HG02571 (cell line): ENCODE measurements at regions not wholly inside any gene's neighbourhood (a gene's known extent, or its start where the extent isn't known, plus 50 kb on each side); places are given as distances from the start of the nearest gene placed in this dataset.

Experiments
- ATAC-seq: cut with Tn5 transposase; IDR thresholded peaks from one replicate; pipeline ENCODE4 v1.9.1; 2021; ENCODE audit warnings: mild to moderate bottlenecking, moderate library complexity; ENCODE audit not compliant: unreplicated experiment

GRCh38 chr2:45275242-45275805 lies 266.1 kb upstream of the SIX2 start:
- no peak for ATAC-seq

- ATAC-seq, result no peak
Observed at GRCh38 chr2:45274250-45274926, 265.1 kb upstream of the SIX2 start.

DNA sequence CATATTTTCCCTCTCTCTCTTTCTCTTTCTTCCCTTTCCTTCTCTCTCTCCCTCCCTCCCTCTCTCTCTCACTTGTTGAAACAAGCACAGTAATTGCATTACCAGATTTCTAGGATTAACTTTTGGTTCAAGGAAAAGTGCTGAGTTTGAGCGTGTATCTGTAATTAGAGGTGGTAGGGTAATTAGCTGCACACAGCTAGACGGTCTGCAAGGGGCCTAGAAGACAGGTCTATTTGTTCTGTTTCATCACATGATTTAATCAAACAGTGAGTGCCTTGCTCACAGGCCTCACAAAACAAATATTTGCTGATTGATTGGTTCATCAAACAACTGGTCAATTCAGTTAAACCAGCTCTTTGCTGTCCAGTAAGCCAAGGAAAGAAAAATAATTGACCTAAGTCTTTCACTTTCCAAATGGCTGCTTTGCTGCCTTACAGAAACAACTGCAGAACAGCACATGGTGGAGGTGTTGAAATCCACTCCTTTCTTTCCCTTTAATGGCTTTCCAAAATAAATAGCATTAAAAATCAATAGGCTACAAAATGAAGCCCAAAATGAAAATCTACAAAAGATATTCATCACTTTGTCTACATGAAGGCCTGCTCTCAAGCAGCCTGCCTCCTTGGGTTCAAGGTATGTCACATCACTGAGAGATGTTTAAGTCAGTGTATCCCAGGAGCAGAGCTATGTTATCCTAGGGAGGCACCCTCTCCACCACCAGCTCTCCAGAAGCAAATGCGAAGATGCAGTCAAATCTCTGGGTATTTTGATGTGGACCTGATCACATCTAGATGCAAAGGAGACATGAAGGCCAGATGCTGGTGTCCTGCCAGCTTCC lies 264.4 kb upstream of the SIX2 start:
- no peak for ATAC-seq

- ATAC-seq, result no peak
Observed at GRCh38 chr2:45272549-45273265, 263.5 kb upstream of the SIX2 start.

DNA sequence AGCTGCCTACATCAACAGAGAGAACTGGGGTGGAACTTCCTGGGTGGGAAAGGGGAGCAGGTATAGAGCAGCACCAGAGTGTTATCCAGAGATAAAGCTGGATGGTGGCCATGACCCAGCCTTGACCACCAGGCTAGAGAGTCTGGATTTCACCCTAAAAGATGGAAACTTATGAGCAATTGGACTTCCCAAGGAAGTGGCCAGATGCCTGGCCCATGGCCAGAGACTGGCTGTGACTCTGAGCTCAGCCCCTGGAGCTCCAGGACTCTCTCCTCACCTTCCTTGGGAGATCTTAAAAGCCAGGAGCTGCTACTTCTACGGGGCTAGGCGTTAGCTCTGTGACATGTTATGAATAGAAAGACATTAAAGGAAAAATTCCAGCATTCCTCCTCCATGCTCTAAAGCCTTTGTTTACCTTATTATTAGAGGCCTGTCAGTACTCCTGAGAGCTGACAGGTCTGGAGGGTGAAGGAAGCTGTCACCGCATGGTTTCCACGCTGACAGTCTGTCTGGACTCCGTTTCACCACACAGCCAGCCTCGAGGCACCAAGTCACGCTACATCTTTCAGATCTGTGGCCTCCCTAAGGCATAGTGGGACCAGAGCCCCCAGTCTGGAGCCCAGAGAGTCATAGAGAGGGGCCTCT lies 260.0 kb upstream of the SIX2 start:
- no peak for ATAC-seq

- no peak for ATAC-seq
Observed at GRCh38 chr2:45268631-45269030, 259.4 kb upstream of the SIX2 start.

DNA sequence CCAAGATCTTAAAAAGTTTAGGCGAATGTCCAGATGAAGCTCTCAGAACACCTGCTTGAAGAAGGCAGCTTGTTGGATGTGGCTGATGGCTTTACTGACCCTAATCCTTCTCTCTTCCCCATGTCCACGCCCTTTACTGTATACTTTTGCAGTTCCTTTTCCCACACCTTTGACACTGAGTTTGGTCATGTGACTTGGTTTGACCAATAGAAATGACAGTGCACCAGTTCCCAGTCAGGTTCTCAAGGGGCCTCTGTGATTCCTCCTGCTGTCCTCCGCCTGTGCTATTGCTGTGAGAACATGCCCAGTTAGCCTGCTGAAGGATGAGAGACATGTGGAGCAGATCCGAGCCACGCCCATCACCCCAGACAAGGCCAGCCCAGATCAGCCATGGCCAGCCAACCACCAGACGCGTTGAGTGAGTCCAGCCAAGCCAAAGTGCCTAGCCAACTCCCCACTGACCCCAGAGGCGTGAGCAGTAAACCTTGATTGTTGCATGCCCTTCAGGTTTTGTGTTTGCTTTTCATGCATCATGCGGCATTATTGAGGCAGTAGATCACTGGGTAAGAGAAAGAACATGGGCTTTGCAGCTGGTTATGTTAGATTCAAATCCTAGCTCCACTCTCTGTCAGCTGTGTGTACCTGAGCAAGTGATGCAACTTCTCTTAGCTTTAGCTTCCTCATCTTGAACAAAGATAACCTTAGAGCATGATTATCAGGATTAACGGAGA lies 258.0 kb upstream of the SIX2 start:
- ATAC-seq, result no peak

- ATAC-seq, result no peak
Observed at GRCh38 chr2:45265336-45265735, 256.1 kb upstream of the SIX2 start.

GRCh38 chr2:45264227-45265225 lies 255.3 kb upstream of the SIX2 start:
- ATAC-seq, result no peak

GRCh38 chr2:45263147-45263546 lies 253.9 kb upstream of the SIX2 start:
- no peak for ATAC-seq

DNA sequence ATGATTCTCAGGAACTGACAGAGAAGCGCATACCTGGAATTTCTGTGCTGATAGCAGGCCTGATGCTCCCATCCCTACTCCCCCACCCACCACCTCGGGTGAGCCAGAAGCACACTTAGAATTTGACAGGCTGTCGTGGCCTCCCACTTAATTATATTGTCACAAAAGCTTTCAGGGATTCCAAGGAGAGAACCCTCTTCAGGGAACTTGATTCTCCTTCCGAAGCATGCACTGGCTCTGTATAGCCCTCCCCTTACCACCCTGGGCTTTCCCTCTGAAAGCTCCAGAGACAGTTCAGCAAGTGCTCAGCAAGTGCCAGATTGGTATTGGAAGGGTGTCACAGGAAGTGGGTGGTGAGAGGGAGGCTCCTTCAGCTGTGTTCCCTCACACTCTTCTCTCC lies 252.5 kb upstream of the SIX2 start:
- no peak for ATAC-seq

DNA sequence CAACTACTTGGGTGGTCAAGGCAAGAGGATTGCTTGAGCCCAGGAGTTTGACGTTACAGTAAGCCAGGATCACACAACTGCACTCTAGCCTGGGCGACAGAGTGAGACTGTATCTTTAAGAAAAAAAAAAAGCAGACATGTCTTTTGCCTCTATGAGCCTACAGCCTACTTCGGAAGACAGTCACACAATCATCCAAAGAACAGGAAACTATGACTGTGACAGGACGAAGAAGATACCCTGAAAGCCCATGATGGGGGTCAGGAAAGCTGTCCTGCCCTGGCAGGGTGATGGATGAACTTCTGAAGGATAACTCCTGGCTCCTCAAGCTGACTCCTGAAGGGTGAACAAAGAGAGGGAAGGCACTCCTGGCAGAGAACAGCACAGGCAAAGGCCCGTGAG lies 251.7 kb upstream of the SIX2 start:
- ATAC-seq, result no peak

DNA sequence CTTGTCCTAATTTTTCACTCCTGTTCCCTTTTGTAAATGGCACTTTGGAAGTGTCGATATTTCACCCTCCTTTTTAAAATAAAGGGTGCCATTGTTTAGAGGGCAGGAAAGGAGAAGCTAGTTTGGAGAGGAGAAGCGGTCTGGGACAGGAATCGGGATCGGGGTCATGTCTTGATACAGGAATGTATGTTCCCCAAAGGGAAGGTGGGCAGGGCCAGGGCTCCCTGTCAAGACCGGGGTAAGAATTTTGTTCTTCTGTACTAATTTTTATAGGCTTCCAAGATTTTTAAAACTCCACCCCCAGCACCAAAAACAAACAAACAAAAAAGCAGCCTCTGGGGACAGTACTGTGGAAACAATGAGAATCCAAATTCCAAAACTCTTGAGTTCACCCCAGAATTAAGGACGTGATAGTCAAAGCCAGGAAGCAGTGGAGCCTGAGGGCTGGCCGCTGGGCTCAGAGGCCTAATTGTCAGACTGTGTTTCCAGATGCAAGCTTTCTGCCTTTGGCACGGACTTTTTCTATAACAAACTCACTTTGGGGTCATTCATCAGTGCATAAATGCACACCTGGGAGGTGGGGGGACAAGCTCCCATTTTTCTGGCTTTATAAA lies 250.4 kb upstream of the SIX2 start:
- no peak for ATAC-seq

- no peak for ATAC-seq
Observed at GRCh38 chr2:45259138-45259537, 249.9 kb upstream of the SIX2 start.

DNA sequence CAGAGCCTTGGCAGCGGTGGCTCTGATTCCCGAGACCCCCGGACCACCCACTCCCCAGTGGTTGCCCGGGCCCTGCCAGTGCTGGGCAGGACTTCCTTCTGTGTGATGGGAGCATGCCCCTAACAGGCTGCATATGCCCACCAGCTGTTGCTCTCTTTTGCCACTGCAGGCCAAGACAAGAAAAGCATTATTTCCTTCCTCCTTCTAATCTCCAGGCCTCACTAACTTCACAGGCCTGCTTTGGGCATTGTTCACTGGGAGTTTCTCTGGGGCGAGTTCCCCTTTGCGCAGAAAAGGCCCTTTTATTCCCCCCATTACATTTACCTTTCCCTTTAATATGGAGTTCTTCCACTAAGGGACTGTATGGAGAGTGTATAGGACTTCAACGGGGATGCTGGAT lies 249.1 kb upstream of the SIX2 start:
- no peak for ATAC-seq

- no peak for ATAC-seq
Observed at GRCh38 chr2:45257820-45258219, 248.6 kb upstream of the SIX2 start.

- ATAC-seq, result no peak
Observed at GRCh38 chr2:45256867-45257641, 247.8 kb upstream of the SIX2 start.
